ENCODE measurements at regions not wholly inside any gene's neighbourhood (a gene's known extent, or its start where the extent isn't known, plus 50 kb on each side); places are given as distances from the start of the nearest gene placed in this dataset.

GRCh38 chr18:8967573-8967972 is 134.9 kb upstream of the NDUFV2 start:
- Histone ChIP-seq H3K27me3 (ENCODE audit: control insufficient read depth, insufficient read depth, low read length) (no peaks in the 10 kb centered on the region), H3K36me3 (ENCODE audit: control insufficient read depth, insufficient read depth, low read length) (no peaks in the 10 kb centered on the region), H3K4me3 (ENCODE audit: low read depth, low read length) (no peak overlapping the region)
- no peak for DNase-seq (ENCODE audit: low read depth)
- no peak for TF ChIP-seq CTCF (IDR thresholded peaks at IDR 0.05; ENCODE audit: insufficient read depth, low read length, poor library complexity, severe bottlenecking)

- no peak overlapping the region for H3K4me3 ChIP-seq (ENCODE audit: low read depth, low read length)
- no peak for DNase-seq (ENCODE audit: low read depth)
- no peaks in the 10 kb centered on the region for H3K36me3 ChIP-seq (ENCODE audit: control insufficient read depth, insufficient read depth, low read length)
- TF ChIP-seq CTCF (IDR thresholded peaks at IDR 0.05; ENCODE audit: insufficient read depth, low read length, poor library complexity, severe bottlenecking): no peak
- no peaks in the 10 kb centered on the region for H3K27me3 ChIP-seq (ENCODE audit: control insufficient read depth, insufficient read depth, low read length)
These were observed 132.7 kb upstream of the NDUFV2 start for GRCh38 chr18:8969639-8970390.

GRCh38 chr18:8970843-8971242 is 131.7 kb upstream of the NDUFV2 start:
- H3K4me3 ChIP-seq (ENCODE audit: low read depth, low read length): no peak overlapping the region
- no peak for DNase-seq (ENCODE audit: low read depth)
- H3K36me3 ChIP-seq (ENCODE audit: control insufficient read depth, insufficient read depth, low read length): no peaks in the 10 kb centered on the region
- H3K27me3 ChIP-seq (ENCODE audit: control insufficient read depth, insufficient read depth, low read length): no peaks in the 10 kb centered on the region
- no peak for TF ChIP-seq CTCF (IDR thresholded peaks at IDR 0.05; ENCODE audit: insufficient read depth, low read length, poor library complexity, severe bottlenecking)

GRCh38 chr18:8972116-8972515 is 130.4 kb upstream of the NDUFV2 start:
- Histone ChIP-seq H3K36me3 (ENCODE audit: control insufficient read depth, insufficient read depth, low read length) (no peaks in the 10 kb centered on the region), H3K4me3 (ENCODE audit: low read depth, low read length) (no peak overlapping the region), H3K27me3 (ENCODE audit: control insufficient read depth, insufficient read depth, low read length) (no peaks in the 10 kb centered on the region)
- no peak for TF ChIP-seq CTCF (IDR thresholded peaks at IDR 0.05; ENCODE audit: insufficient read depth, low read length, poor library complexity, severe bottlenecking)
- DNase-seq (ENCODE audit: low read depth): no peak

GRCh38 chr18:8974279-8974678 is 128.2 kb upstream of the NDUFV2 start:
- no peak for DNase-seq (ENCODE audit: low read depth)
- no peak for TF ChIP-seq CTCF (IDR thresholded peaks at IDR 0.05; ENCODE audit: insufficient read depth, low read length, poor library complexity, severe bottlenecking)
- no peaks in the 10 kb centered on the region for H3K36me3 ChIP-seq (ENCODE audit: control insufficient read depth, insufficient read depth, low read length)
- H3K27me3 ChIP-seq (ENCODE audit: control insufficient read depth, insufficient read depth, low read length): no peaks in the 10 kb centered on the region
- H3K4me3 ChIP-seq (ENCODE audit: low read depth, low read length): no peak overlapping the region

- no peak for DNase-seq (ENCODE audit: low read depth)
- H3K27me3 ChIP-seq (ENCODE audit: control insufficient read depth, insufficient read depth, low read length): no peaks in the 10 kb centered on the region
- TF ChIP-seq CTCF (IDR thresholded peaks at IDR 0.05; ENCODE audit: insufficient read depth, low read length, poor library complexity, severe bottlenecking): no peak
- no peaks in the 10 kb centered on the region for H3K36me3 ChIP-seq (ENCODE audit: control insufficient read depth, insufficient read depth, low read length)
- no peak overlapping the region for H3K4me3 ChIP-seq (ENCODE audit: low read depth, low read length)
These were observed 127.8 kb upstream of the NDUFV2 start for GRCh38 chr18:8974696-8975095.

Data from kidney epithelial cell (primary cell).